ENCODE measurements at regions not wholly inside any gene's neighbourhood (a gene's known extent, or its start where the extent isn't known, plus 50 kb on each side); places are given as distances from the start of the nearest gene placed in this dataset.
"Not testable (repeated sequence)": the region's sequence is repeated elsewhere in the genome, so short reads cannot be mapped to it uniquely, and the experiment has no call there.

DNA sequence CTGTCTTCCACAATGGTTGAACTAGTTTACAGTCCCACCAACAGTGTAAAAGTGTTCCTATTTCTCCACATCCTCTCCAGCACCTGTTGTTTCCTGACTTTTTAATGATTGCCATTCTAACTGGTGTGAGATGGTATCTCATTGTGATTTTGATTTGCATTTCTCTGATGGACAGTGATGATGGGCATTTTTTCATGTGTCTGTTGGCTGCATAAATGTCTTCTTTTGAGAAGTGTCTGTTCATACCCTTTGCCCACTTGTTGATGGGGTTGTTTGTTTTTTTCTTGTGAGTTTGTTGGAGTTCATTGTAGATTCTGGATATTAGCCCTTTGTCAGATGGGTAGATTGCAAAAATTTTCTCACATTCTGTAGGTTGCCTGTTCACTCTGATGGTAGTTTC is 153.1 kb downstream of the ALX1 start:
- H3K9me3 ChIP-seq (ENCODE audit: insufficient read depth, low read depth, low read length); H3K27me3 ChIP-seq (ENCODE audit: insufficient read depth, low read length); H3K9ac ChIP-seq (ENCODE audit: low read depth, low read length); H3K4me3 ChIP-seq (ENCODE audit: low read length); H3K27ac ChIP-seq (ENCODE audit: low read length); H3K36me3 ChIP-seq (ENCODE audit: insufficient read depth, low read depth, low read length); H3K4me1 ChIP-seq (ENCODE audit: insufficient read depth, low read length): not testable (repeated sequence)

- Histone ChIP-seq H3K4me1 (ENCODE audit: insufficient read depth, low read length) (no peaks in the 10 kb centered on the region), H3K27me3 (ENCODE audit: insufficient read depth, low read length) (no peaks in the 10 kb centered on the region), H3K9ac (ENCODE audit: low read depth, low read length) (no peak overlapping the region), H3K4me3 (ENCODE audit: low read length) (no peak overlapping the region), H3K9me3 (ENCODE audit: insufficient read depth, low read depth, low read length) (no peaks in the 10 kb centered on the region), H3K27ac (ENCODE audit: low read length) (no peak overlapping the region), H3K36me3 (ENCODE audit: insufficient read depth, low read depth, low read length) (no peaks in the 10 kb centered on the region)
These were observed 160.3 kb downstream of the ALX1 start for GRCh38 chr12:85440271-85440670.

DNA sequence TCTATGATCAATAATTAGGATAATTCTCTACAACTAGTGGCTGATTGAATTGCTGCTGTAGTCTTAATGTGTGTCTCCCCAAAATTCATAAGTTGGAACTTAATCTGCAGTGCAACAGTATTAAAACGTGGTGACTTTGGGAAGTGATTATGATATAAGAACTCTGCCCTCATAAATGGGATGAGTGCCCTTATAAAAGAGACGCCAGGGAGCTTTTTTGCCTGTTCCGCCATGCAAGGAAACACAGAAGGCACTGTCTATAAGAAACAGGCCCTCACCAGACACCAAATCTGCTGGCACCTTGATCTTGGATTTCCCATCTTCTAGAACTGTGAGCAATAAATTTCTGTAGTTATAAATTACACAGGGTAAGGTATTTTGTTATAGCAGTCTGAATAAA is 161.0 kb downstream of the ALX1 start:
- Histone ChIP-seq H3K27me3 (ENCODE audit: insufficient read depth, low read length) (no peaks in the 10 kb centered on the region), H3K9me3 (ENCODE audit: insufficient read depth, low read depth, low read length) (no peaks in the 10 kb centered on the region), H3K36me3 (ENCODE audit: insufficient read depth, low read depth, low read length) (no peaks in the 10 kb centered on the region), H3K4me3 (ENCODE audit: low read length) (no peak overlapping the region), H3K27ac (ENCODE audit: low read length) (no peak overlapping the region), H3K9ac (ENCODE audit: low read depth, low read length) (no peak overlapping the region), H3K4me1 (ENCODE audit: insufficient read depth, low read length) (no peaks in the 10 kb centered on the region)

DNA sequence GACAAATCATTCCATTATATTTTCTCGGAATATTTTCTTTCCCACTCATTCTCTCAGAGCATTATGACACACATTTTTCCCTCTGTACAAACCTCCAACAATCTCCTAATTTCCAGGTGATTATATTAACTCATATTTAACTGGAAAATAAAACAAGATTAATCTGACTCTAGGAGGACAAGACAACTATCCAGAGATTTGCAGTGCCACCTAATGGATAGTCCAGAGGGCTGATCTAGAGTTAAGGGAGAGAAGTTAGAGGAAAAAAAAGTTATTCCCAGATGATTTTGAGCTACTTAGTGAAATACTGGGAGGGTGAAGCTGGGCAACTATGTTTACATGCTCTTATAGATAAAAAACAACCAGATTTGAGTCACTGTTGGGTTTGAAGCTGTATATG is 161.7 kb downstream of the ALX1 start:
- Histone ChIP-seq H3K9ac (ENCODE audit: low read depth, low read length) (no peak overlapping the region), H3K27ac (ENCODE audit: low read length) (no peak overlapping the region), H3K27me3 (ENCODE audit: insufficient read depth, low read length) (no peaks in the 10 kb centered on the region), H3K36me3 (ENCODE audit: insufficient read depth, low read depth, low read length) (no peaks in the 10 kb centered on the region), H3K4me1 (ENCODE audit: insufficient read depth, low read length) (no peaks in the 10 kb centered on the region), H3K9me3 (ENCODE audit: insufficient read depth, low read depth, low read length) (no peaks in the 10 kb centered on the region), H3K4me3 (ENCODE audit: low read length) (no peak overlapping the region)

DNA sequence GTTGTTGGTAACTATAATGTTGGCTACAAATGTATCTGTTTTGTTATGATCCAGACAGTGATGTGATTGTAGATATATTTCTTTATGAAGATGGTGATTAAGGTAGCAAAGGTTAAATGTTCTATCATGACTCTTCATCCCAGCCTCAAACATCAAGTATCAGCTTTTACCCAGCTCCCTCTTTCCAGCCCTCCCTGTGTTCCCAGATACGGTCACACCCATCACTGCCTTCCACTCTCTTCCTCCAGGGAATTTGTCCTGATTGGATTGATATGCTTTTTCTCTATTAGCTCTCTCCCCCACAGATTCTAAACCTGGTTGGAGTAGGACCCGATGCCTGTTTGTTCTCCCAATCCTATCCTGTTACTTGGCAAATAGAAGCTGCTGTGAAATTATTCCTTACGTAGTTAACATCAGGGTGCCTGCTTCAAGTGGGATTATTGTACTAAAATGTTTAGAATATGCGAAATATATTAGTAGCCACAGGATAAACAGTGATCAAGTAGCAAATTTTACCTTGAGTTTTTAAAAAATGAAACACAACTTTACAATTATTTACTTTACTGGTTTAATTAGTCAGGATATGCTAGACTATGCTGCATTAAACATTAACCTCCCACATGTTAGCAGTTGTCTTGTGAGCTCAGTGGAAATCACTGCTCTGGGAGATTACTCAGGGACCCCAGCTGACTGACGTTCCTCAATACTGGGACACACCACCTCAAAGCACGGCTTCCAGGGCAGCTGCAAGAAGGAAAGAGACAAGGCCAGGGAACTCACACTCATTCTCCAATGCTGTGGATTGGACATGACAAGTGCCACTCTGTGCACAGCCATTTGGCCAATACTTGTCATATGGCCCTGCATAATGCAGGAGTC is 165.3 kb downstream of the ALX1 start:
- Histone ChIP-seq H3K27me3 (ENCODE audit: insufficient read depth, low read length) (no peaks in the 10 kb centered on the region), H3K36me3 (ENCODE audit: insufficient read depth, low read depth, low read length) (no peaks in the 10 kb centered on the region), H3K27ac (ENCODE audit: low read length) (no peak overlapping the region), H3K4me1 (ENCODE audit: insufficient read depth, low read length) (0 out of 2 replicates have a peak, but pooled peaks cover 2% of the 10 kb centered on the region), H3K9ac (ENCODE audit: low read depth, low read length) (no peak overlapping the region), H3K4me3 (ENCODE audit: low read length) (no peak overlapping the region), H3K9me3 (ENCODE audit: insufficient read depth, low read depth, low read length) (no peaks in the 10 kb centered on the region)

DNA sequence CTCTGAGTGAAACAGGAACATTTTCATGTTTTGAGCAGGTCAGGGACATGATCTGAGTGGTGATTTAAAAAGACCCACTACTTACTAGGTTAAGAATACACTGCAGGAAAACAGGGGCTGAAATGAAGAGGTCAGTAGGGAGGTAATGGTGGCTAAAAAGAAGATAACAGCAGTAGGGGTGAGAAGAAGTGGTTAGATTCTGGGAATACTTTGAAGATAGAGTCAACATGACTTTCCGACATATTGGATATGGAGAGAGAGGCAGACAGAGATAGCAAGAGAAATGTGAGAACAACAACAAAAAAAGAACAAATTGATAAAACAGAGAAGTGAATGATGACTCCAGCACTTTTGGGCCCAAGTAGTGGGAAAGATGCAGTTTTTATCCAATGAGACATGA is 168.0 kb downstream of the ALX1 start:
- Histone ChIP-seq H3K27me3 (ENCODE audit: insufficient read depth, low read length) (no peaks in the 10 kb centered on the region), H3K4me1 (ENCODE audit: insufficient read depth, low read length) (peaks cover 2% of the 10 kb centered on the region; the same call in 1 of the 2 replicates), H3K27ac (ENCODE audit: low read length) (no peak overlapping the region), H3K4me3 (ENCODE audit: low read length) (no peak overlapping the region), H3K9ac (ENCODE audit: low read depth, low read length) (no peak overlapping the region), H3K9me3 (ENCODE audit: insufficient read depth, low read depth, low read length) (no peaks in the 10 kb centered on the region), H3K36me3 (ENCODE audit: insufficient read depth, low read depth, low read length) (no peaks in the 10 kb centered on the region)

GRCh38 chr12:85448548-85449139 is 168.6 kb downstream of the ALX1 start:
- no peaks in the 10 kb centered on the region for H3K27me3 ChIP-seq (ENCODE audit: insufficient read depth, low read length)

DNA sequence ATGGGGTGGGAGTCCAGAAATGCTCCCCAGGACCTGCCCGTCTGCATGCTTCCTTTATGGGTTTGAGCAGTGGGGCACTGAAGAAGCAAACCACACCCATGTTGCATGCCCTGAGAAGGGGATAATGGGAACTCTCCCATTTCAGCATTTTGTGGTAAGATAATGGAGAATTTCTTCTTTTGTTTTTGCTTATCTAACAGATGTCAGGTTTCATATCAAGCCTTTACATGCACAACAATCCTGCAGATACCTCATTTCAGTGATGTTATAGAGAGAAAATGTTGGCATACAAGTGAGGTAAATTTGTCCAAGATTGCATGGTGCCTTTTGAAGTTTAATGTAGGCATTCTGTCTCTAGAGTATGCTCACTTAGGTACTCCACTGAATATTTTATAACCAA is 177.0 kb downstream of the ALX1 start:
- Histone ChIP-seq H3K4me3 (ENCODE audit: low read length) (no peak overlapping the region), H3K9me3 (ENCODE audit: insufficient read depth, low read depth, low read length) (no peaks in the 10 kb centered on the region), H3K27me3 (ENCODE audit: insufficient read depth, low read length) (no peaks in the 10 kb centered on the region), H3K36me3 (ENCODE audit: insufficient read depth, low read depth, low read length) (no peaks in the 10 kb centered on the region), H3K27ac (ENCODE audit: low read length) (no peak overlapping the region), H3K4me1 (ENCODE audit: insufficient read depth, low read length) (no peaks in the 10 kb centered on the region; the same call in 1 of the 2 replicates), H3K9ac (ENCODE audit: low read depth, low read length) (no peak overlapping the region)

More at GRCh38 chr12:85448548-85449139, 168.6 kb downstream of the ALX1 start:
- H3K9me3 ChIP-seq (ENCODE audit: insufficient read depth, low read depth, low read length): no peaks in the 10 kb centered on the region
- no peak overlapping the region for H3K4me3 ChIP-seq (ENCODE audit: low read length)
- H3K9ac ChIP-seq (ENCODE audit: low read depth, low read length): no peak overlapping the region
- no peaks in the 10 kb centered on the region for H3K36me3 ChIP-seq (ENCODE audit: insufficient read depth, low read depth, low read length)
- H3K4me1 ChIP-seq (ENCODE audit: insufficient read depth, low read length): peaks cover 2% of the 10 kb centered on the region; the same call in 1 of the 2 replicates
- no peak overlapping the region for H3K27ac ChIP-seq (ENCODE audit: low read length)

DNA sequence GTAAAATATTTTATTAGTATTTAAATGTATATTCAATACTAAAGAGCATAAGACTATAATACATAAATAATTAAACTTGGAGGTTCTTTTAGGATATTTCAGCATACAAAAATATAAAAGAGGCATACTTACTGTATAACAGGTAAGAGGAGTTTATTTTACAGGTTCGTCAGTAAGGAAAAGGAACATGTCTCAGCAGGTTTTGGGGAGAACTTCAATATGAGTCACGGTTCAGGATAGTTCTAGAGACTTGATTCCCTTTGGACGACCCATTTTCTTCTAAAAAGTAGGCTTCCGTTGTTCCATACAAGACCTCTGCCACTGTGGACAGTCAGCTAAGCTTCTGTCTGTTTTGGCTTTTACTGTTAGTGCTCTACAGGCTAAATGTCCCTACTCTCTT is 181.1 kb downstream of the ALX1 start:
- Histone ChIP-seq H3K27ac (ENCODE audit: low read length) (no peak overlapping the region), H3K9ac (ENCODE audit: low read depth, low read length) (no peak overlapping the region), H3K36me3 (ENCODE audit: insufficient read depth, low read depth, low read length) (no peaks in the 10 kb centered on the region), H3K27me3 (ENCODE audit: insufficient read depth, low read length) (no peaks in the 10 kb centered on the region), H3K4me3 (ENCODE audit: low read length) (no peak overlapping the region), H3K9me3 (ENCODE audit: insufficient read depth, low read depth, low read length) (no peaks in the 10 kb centered on the region), H3K4me1 (ENCODE audit: insufficient read depth, low read length) (no peaks in the 10 kb centered on the region)

- H3K27me3 ChIP-seq (ENCODE audit: insufficient read depth, low read length): no peaks in the 10 kb centered on the region
These were observed 182.9 kb downstream of the ALX1 start for GRCh38 chr12:85462888-85463287.

DNA sequence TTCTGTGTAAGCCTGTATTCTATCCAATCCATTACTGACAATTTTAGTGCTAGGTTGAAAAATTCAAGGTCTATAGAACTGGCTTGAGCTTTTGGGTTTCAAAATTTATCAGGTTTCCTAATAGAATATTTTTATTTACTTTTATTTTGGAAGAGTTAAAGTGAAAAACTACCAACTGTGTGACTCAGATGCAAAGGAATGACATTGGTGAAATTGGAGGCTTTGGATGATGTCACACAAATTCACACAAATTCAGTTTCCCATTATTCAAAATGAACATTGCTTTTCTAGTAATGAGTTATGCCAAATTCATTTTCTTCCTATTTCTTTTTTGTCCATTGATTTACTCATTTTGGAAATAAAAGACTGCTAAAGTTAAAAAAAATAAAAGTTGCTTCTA is 186.9 kb downstream of the ALX1 start:
- Histone ChIP-seq H3K27ac (ENCODE audit: low read length) (no peak overlapping the region), H3K4me1 (ENCODE audit: insufficient read depth, low read length) (peaks cover 3% of the 10 kb centered on the region; the same call in 1 of the 2 replicates), H3K27me3 (ENCODE audit: insufficient read depth, low read length) (no peaks in the 10 kb centered on the region)

More at GRCh38 chr12:85462888-85463287, 182.9 kb downstream of the ALX1 start:
- no peak overlapping the region for H3K9ac ChIP-seq (ENCODE audit: low read depth, low read length)
- H3K4me3 ChIP-seq (ENCODE audit: low read length): no peak overlapping the region
- H3K36me3 ChIP-seq (ENCODE audit: insufficient read depth, low read depth, low read length): no peaks in the 10 kb centered on the region
- no peaks in the 10 kb centered on the region for H3K9me3 ChIP-seq (ENCODE audit: insufficient read depth, low read depth, low read length)
- no peak overlapping the region for H3K27ac ChIP-seq (ENCODE audit: low read length)
- no peaks in the 10 kb centered on the region for H3K4me1 ChIP-seq (ENCODE audit: insufficient read depth, low read length)

More for the DNA sequence above, 186.9 kb downstream of the ALX1 start:
- Histone ChIP-seq H3K36me3 (ENCODE audit: insufficient read depth, low read depth, low read length) (no peaks in the 10 kb centered on the region), H3K9me3 (ENCODE audit: insufficient read depth, low read depth, low read length) (no peaks in the 10 kb centered on the region), H3K9ac (ENCODE audit: low read depth, low read length) (no peak overlapping the region), H3K4me3 (ENCODE audit: low read length) (no peak overlapping the region)

Data from iPS-20b (cell line).